GM21390 (cell line): ENCODE measurements at regions not wholly inside any gene's neighbourhood (a gene's known extent, or its start where the extent isn't known, plus 50 kb on each side); places are given as distances from the start of the nearest gene placed in this dataset.
"Not testable (repeated sequence)": the region's sequence is repeated elsewhere in the genome, so short reads cannot be mapped to it uniquely, and the experiment has no call there.

Source experiments
- ATAC-seq: cut with Tn5 transposase; IDR thresholded peaks from one replicate; pipeline ENCODE4 v1.9.1; 2021; ENCODE audit not compliant: unreplicated experiment

- no peak for ATAC-seq
Observed at GRCh38 chr3:107221856-107222255, 155.4 kb upstream of the CCDC54 start.

GRCh38 chr3:107222907-107223306 is 154.3 kb upstream of the CCDC54 start:
- no peak for ATAC-seq

- ATAC-seq: no peak
Observed at GRCh38 chr3:107224026-107224596, 153.1 kb upstream of the CCDC54 start.

DNA sequence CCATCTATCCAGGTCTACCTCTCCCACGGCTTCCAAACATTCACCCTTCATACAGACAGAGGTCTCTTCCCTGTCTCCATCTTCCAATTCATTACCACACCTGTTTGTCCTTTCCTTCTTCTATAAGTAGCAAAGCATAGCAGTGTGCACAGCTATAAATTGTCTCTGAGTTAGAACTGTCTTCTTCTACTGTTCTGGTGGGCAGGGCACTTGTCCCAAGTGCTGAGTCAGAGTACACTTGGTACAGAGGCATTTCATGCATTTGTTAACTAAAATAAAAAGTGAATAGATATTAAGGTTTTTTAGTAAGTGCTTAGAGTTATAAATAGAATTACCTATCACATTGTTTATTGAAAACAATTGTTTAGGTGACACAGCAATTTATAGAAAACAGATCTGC is 150.1 kb upstream of the CCDC54 start:
- no peak for ATAC-seq

- not testable (repeated sequence) for ATAC-seq
Observed at GRCh38 chr3:107233877-107234276, 143.4 kb upstream of the CCDC54 start.

- no peak for ATAC-seq
Observed at GRCh38 chr3:107235193-107235927, 141.9 kb upstream of the CCDC54 start.

- peak; percentile 54 for ATAC-seq
Observed at GRCh38 chr3:107235928-107236315, 141.3 kb upstream of the CCDC54 start.

DNA sequence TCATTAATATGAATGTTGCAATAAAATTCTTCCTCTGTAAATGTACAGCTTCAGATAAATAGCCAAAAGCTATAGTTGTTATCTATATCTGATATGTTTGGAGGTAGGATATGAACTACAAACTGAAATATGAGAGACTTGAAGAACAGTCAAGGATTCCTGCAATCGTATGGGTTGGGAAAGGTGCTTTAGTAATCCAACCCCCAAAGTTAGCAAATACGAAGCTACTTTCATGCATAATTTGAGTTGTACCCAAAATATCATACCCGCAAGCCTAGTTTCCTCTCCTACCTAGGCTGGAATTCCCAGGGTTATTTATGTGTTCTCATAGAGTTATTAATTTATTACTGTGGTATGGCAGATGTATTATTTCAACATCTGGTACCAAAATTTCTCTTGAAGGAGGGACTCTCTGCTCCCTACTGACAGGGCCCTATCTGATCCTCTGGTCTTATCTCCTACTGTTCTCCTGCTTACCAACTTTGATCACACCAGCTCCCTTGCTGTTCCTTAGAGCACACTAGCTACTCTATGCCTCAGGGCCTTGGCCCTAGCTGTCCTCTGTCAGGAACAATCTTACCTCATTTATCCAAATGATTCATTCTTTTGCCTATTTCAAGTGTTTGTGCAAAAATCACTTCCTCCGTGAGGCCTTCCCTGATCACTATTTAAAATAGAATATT is 140.4 kb upstream of the CCDC54 start:
- ATAC-seq: no peak

DNA sequence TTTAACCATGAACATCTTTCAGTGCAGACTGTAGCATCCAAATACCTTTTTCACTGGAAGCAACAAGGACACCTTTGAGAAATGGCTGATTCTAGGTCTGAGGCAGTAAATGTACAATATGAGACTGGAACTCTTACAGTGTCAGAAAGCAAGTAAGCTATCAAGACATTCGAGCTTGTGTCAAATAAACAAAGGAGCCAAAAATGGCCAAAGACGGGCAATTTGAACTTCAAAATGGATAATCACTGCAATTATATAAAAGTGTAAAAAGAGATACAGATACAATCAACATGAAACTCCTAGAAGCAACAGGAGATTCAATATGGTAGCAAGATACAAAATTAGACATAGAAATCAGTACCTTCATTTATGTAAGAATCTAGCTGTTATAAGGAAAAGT is 138.5 kb upstream of the CCDC54 start:
- ATAC-seq: no peak

- ATAC-seq: no peak
Observed at GRCh38 chr3:107239703-107240102, 137.5 kb upstream of the CCDC54 start.

GRCh38 chr3:107240183-107241091 is 136.8 kb upstream of the CCDC54 start:
- peak; percentile 90 for ATAC-seq

- peak; percentile 31 for ATAC-seq
Observed at GRCh38 chr3:107241217-107241616, 136.0 kb upstream of the CCDC54 start.

- no peak for ATAC-seq
Observed at GRCh38 chr3:107242579-107242978, 134.7 kb upstream of the CCDC54 start.

DNA sequence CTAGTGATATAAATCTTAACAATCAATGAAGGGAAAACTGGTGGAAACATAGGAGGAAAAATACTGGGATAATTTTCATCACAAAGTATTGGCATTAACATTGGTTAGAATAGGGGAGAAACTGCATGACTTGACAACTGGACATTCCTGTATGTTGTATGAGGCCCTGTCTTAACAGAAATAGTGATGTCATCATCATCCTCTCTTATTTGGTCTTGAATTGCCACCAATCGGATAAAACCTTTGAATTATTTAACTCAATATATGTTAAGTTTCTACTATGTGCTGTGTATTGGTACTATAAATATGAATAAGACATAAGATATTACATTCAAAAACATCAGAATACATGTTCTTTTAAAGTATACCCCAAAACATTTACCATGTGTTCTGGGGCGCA is 130.1 kb upstream of the CCDC54 start:
- ATAC-seq: no peak

DNA sequence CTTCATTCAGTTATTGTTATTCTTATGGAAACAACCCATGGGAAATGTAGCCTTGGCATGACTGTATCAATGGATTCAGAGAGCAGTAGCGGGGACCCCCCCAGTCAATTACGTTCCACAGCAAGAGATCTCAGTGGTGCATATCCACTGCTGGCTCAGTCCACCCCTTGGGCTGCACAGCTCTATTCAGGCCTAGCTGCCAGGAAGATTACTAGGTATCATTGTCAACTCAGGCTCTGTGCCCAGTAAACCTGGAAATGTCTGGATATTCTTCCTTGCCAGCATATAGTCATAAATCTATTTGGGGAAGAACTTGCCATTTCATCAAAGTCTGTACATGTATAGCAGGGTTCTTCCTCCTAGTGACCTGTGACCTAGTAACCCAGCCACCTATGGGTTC is 128.1 kb upstream of the CCDC54 start:
- no peak for ATAC-seq

DNA sequence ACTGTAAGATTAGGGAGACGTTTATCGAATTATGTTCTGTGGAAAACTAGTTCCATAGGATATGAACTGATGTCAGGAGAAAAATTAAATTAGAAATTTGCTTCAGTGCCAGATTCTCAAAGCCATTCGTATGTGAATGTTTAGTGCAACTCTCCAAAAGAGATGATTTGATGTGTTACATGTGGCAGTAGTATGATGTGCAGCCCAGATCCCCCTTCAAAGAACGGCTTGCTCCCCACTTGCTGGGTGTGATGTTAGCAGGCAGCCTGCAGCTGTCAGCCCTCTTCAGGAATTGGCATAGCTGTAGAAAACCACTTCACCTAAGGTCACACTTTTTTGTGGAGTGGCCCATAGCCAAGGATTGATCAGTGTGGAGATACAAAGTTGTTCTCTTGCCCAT is 127.0 kb upstream of the CCDC54 start:
- ATAC-seq: no peak

- ATAC-seq: no peak
Observed at GRCh38 chr3:107251819-107252218, 125.4 kb upstream of the CCDC54 start.

DNA sequence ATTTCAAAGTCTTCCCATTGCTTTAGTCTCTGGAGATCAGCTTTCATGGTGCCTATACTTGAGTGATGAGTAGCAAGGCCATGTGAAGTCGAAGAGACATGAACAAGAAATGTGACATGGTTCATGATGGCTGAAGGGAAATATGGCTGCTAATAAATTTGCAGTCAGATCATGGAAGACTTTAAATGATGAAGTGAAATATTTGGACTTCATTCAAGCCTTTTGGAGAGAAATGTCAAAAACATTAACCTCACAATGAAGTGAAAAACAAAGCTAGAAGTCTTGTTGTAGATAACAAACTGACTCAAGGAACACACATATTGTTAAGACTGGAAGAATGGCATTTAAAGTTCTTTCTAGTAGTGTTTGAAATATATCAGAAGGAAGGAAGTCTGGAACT is 120.3 kb upstream of the CCDC54 start:
- ATAC-seq: no peak

- ATAC-seq: no peak
Observed at GRCh38 chr3:107258300-107258699, 118.9 kb upstream of the CCDC54 start.

DNA sequence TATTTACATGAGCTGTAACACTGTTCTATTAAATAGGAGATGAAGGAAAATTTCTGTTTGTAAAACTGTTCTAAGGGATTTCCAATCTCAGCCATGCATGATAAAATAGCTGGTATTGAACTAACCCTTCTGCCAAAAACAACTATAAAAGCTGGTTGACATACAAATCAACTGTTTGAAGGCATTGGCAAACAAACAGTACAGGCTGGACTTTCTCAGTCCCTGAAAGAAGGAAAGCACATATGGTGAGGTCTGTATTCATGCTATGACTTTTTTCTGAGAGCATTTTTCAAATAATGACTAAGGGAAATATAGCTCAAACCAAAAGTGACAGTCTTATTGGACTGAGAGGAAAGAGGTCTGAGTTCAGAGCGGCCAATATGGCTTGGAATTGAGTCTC is 117.0 kb upstream of the CCDC54 start:
- no peak for ATAC-seq

DNA sequence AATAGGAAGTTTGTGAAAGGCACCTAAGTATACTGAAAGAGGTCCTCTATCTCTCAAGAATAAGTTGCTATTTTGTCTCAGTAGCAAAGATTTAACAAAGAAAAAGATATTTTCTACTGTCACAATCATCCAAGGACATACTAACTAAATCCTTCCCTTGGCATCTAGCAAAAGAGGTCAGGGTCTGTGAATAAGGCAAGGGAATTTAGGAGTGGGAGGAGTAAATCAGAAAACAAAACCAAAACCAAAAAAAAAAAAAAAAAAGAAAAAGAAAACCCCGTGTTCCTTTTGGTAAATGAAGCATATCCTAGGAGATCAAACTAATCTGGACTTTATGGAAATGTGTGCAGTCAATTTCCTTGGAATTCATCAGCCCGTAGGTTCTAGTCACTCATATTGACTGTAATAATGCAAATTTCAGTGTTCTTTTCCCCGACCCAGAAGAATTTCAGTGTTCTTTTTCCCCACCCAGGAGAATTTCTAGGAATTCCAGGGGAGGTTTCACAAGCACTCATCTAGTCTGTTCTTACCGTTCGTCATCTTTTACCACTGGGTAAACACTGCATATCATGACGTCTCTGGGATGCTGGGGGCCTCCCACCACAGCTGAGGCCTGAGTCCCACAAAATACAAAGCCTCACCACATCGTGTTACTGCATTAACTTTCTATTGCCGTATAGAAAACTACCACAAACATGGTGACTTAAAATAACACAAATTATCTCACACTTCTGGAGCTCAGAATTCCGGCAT is 113.8 kb upstream of the CCDC54 start:
- ATAC-seq: no peak
